Neural cell (in vitro differentiated cells): ENCODE measurements at regions not wholly inside any gene's neighbourhood (a gene's known extent, or its start where the extent isn't known, plus 50 kb on each side); places are given as distances from the start of the nearest gene placed in this dataset.

ENCODE experiments used
- CTCF ChIP-seq: fragments of 450-650 bp; IDR thresholded peaks from 2 replicates; pipeline ENCODE4 v1.5.1; 2014; ENCODE audit warnings: antibody characterized with exemption, mild to moderate bottlenecking, moderate library complexity; ENCODE audit not compliant: poor library complexity, severe bottlenecking
- EZH2 ChIP-seq: fragments of 200-600, 300-800 bp; shearing (Covaris generic), sonication (generic); IDR thresholded peaks from 2 replicates; pipeline ENCODE4 v1.6.1; 2014; ENCODE audit warnings: antibody characterized with exemption, low read length, borderline replicate concordance, mild to moderate bottlenecking; ENCODE audit not compliant: insufficient read depth, poor library complexity, severe bottlenecking
- POLR2AphosphoS5 ChIP-seq: IDR thresholded peaks from 2 replicates; pipeline ENCODE4 v1.6.1; 2012
- RAD21 ChIP-seq: fragments of 450-650 bp; conservative IDR thresholded peaks from 2 replicates; pipeline ENCODE4 v1.6.1; 2014; ENCODE audit warnings: antibody characterized with exemption, mild to moderate bottlenecking, moderate library complexity
- REST ChIP-seq: IDR thresholded peaks from 2 replicates; pipeline ENCODE4 v1.6.1; 2012; ENCODE audit warnings: borderline replicate concordance

GRCh38 chr5:109561447-109561846, 128.3 kb upstream of the MAN2A1 start:
- no peak for TF ChIP-seq CTCF
- TF ChIP-seq EZH2, result no peak
- no peak for TF ChIP-seq POLR2AphosphoS5
- no peak for TF ChIP-seq REST
- no peak for TF ChIP-seq RAD21
